ENCODE measurements at regions not wholly inside any gene's neighbourhood (a gene's known extent, or its start where the extent isn't known, plus 50 kb on each side); places are given as distances from the start of the nearest gene placed in this dataset.

DNA sequence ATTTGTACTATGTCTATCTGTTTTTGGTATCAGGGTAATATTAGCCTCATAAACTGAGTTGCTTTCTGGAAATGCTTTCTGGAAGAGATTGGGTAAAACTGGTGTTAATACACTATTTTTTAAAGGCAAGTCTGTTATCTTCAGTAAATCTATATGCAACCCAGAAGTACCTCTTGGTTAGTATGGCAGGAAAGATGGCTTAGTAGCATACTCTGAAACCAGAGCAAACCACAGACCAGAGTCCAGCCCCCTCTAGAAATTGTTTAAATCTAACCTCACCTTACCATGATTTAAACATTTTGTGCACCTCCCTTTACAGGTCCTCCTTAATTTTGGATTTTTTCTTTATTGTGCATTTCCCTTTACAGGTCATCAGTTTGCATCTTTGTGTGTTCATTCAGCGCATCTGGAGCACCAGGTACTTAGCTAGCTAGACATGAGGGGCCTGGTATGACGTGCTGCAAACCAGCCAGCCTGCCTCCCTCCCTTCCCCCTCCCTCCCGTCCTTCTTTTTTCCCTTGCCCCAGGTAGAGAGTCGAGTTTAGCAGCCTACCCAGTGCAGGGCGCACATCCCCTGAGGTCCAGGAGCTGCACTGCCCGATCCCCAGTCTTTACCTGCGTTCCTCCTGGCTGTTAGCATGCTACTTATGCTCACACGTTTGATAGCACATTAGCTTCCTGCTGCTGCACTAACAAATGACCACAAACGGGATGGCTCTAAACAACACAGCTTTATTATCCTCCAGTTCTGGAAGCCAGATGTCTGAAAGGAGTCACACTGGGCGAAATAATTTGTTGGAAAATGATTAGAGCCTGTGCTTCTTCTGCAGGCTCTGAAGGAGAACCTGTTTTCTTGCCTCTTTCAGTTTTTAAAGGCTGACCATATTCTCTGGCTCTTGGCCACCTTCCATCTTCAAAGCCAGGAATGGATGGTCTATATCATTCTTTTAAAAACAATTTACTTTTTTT is 299.9 kb upstream of the HABP2 start:
- no peak for FAIRE-seq
- no peak for DNase-seq (ENCODE audit: insufficient read length, low spot score)
- no peak for TF ChIP-seq POLR2A (IDR thresholded peaks at IDR 0.05; ENCODE audit: low read depth, low read length)
- no peak for TF ChIP-seq POLR2AphosphoS5 (IDR thresholded peaks at IDR 0.05; ENCODE audit: low read depth, low read length)
- TF ChIP-seq TAF1 (IDR thresholded peaks at IDR 0.05; ENCODE audit: low read depth, low read length) = no peak
- no peak for TF ChIP-seq PAX5 (IDR thresholded peaks at IDR 0.05; ENCODE audit: insufficient read depth, low read length, severe bottlenecking)
- TF ChIP-seq POU2F2 (IDR thresholded peaks at IDR 0.05; ENCODE audit: low read depth, low read length) = no peak
- TF ChIP-seq SPI1 (IDR thresholded peaks at IDR 0.05; ENCODE audit: low read depth, low read length) = no peak

DNA sequence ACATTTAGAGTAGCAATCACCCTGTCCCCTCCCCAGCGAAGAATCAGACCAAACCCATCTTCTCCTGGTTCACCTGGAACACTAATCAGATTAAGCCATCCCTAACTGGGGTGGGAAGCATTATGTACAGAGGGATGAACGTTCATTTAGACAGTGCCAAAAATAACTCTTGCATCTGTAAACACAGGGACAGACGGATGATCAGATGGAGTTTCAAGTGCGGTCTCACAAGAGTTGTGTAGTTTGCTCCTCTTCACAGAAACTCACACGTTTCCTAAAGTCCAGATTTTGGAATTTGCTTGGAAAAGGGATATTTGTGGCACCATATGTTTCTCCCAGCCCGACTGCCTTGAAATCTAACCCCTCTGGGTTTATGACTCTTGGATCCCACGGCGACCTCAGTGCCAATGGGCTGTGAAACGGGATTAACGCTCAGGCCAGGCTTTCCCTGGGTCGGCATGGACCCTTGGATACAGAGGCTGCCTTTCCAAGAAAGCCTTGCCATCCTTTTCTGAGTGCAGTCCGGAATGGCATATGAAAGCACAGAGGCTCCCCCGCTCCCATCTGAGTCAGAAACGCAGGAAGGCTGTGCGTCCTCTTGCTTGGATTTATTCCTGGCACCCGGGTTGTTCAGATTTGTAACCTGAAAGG is 293.2 kb upstream of the HABP2 start:
- no peak for FAIRE-seq
- TF ChIP-seq TAF1 (IDR thresholded peaks at IDR 0.05; ENCODE audit: low read depth, low read length) (no peak), SPI1 (IDR thresholded peaks at IDR 0.05; ENCODE audit: low read depth, low read length) (no peak), POLR2A (IDR thresholded peaks at IDR 0.05; ENCODE audit: low read depth, low read length) (no peak), PAX5 (IDR thresholded peaks at IDR 0.05; ENCODE audit: insufficient read depth, low read length, severe bottlenecking) (no peak), POLR2AphosphoS5 (IDR thresholded peaks at IDR 0.05; ENCODE audit: low read depth, low read length) (no peak), POU2F2 (IDR thresholded peaks at IDR 0.05; ENCODE audit: low read depth, low read length) (no peak)

DNA sequence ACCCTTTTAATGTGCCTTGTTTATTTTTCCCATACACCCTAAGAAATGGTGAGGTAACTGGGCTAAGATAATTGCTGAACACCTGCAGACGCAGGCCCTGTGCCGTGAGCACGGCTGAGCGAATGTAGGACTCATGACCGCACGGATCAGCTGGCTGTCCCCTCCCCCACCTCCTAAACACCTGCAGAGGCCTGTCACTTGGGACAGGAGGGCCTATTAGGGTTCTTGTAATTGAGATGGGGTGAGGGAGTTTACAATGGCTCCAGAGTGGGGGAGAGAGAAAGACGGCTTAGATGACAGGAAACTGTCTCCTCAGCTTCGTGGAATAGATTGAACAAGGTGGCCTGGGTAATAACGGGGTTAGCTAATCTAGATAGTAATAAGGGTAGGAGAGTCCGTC is 291.7 kb upstream of the HABP2 start:
- FAIRE-seq (no peak), DNase-seq (ENCODE audit: insufficient read length, low spot score) (no peak)
- TF ChIP-seq SPI1 (IDR thresholded peaks at IDR 0.05; ENCODE audit: low read depth, low read length) (no peak), POU2F2 (IDR thresholded peaks at IDR 0.05; ENCODE audit: low read depth, low read length) (no peak), POLR2A (IDR thresholded peaks at IDR 0.05; ENCODE audit: low read depth, low read length) (no peak), TAF1 (IDR thresholded peaks at IDR 0.05; ENCODE audit: low read depth, low read length) (no peak), POLR2AphosphoS5 (IDR thresholded peaks at IDR 0.05; ENCODE audit: low read depth, low read length) (no peak), PAX5 (IDR thresholded peaks at IDR 0.05; ENCODE audit: insufficient read depth, low read length, severe bottlenecking) (no peak)

More for the DNA sequence above, 293.2 kb upstream of the HABP2 start:
- DNase-seq (ENCODE audit: insufficient read length, low spot score) = no peak

DNA sequence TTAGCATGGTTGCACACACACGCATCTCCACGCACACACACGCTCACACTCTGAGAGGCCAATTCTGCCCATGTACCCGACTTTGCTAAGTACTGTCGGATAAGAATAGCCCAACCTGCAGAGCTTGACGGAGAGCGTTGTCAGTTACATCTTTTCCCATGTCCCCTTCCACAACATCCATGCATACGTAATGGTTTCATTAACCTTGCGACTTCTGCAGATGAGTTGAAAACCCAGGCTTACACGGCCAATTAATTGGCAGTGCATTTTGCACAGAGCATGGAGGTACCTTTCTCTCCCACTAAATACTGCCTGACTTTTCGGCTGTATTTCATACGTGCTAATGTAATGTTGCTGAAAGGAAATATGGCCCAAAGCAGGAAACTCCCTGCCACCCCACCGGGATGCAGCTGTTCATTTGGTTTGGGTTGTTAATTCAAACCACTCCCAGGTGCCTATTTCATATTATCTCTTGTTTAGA is 291.2 kb upstream of the HABP2 start:
- FAIRE-seq (no peak), DNase-seq (ENCODE audit: insufficient read length, low spot score) (no peak)
- TF ChIP-seq PAX5 (IDR thresholded peaks at IDR 0.05; ENCODE audit: insufficient read depth, low read length, severe bottlenecking) (no peak), POLR2AphosphoS5 (IDR thresholded peaks at IDR 0.05; ENCODE audit: low read depth, low read length) (no peak), POU2F2 (IDR thresholded peaks at IDR 0.05; ENCODE audit: low read depth, low read length) (no peak), POLR2A (IDR thresholded peaks at IDR 0.05; ENCODE audit: low read depth, low read length) (no peak), SPI1 (IDR thresholded peaks at IDR 0.05; ENCODE audit: low read depth, low read length) (no peak), TAF1 (IDR thresholded peaks at IDR 0.05; ENCODE audit: low read depth, low read length) (no peak)

DNA sequence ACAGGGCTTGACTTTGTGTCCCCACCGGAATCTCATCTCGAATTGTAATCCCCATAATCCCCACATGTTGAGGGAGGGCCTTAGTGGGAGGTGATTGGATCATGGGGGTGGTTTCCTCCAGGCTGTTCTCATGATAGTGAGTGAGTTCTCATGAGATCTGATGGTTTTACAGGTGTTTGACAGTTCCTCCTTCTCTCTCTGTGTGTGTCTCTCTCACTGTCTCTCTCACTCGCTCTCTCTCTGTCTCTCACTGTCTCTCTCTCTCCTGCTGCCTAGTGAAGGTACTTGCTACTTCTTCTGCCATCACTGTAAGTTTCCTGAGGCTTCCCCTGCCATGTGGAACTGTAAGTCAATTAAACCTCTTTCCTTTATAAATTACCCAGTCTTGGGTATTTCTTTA is 289.8 kb upstream of the HABP2 start:
- FAIRE-seq (no peak), DNase-seq (ENCODE audit: insufficient read length, low spot score) (no peak)
- no peak for TF ChIP-seq POLR2AphosphoS5 (IDR thresholded peaks at IDR 0.05; ENCODE audit: low read depth, low read length)
- TF ChIP-seq TAF1 (IDR thresholded peaks at IDR 0.05; ENCODE audit: low read depth, low read length) = no peak
- no peak for TF ChIP-seq POLR2A (IDR thresholded peaks at IDR 0.05; ENCODE audit: low read depth, low read length)
- no peak for TF ChIP-seq POU2F2 (IDR thresholded peaks at IDR 0.05; ENCODE audit: low read depth, low read length)
- no peak for TF ChIP-seq PAX5 (IDR thresholded peaks at IDR 0.05; ENCODE audit: insufficient read depth, low read length, severe bottlenecking)
- no peak for TF ChIP-seq SPI1 (IDR thresholded peaks at IDR 0.05; ENCODE audit: low read depth, low read length)

GRCh38 chr10:113264333-113265131 is 288.3 kb upstream of the HABP2 start:
- TF ChIP-seq POLR2AphosphoS5 (IDR thresholded peaks at IDR 0.05; ENCODE audit: low read depth, low read length) (no peak), PAX5 (IDR thresholded peaks at IDR 0.05; ENCODE audit: insufficient read depth, low read length, severe bottlenecking) (no peak), SPI1 (IDR thresholded peaks at IDR 0.05; ENCODE audit: low read depth, low read length) (no peak), POLR2A (IDR thresholded peaks at IDR 0.05; ENCODE audit: low read depth, low read length) (no peak)
- DNase-seq (ENCODE audit: insufficient read length, low spot score) (no peak), FAIRE-seq (no peak)

GRCh38 chr10:113266147-113266546 is 286.7 kb upstream of the HABP2 start:
- TF ChIP-seq POLR2AphosphoS5 (IDR thresholded peaks at IDR 0.05; ENCODE audit: low read depth, low read length) (no peak), SPI1 (IDR thresholded peaks at IDR 0.05; ENCODE audit: low read depth, low read length) (no peak), TAF1 (IDR thresholded peaks at IDR 0.05; ENCODE audit: low read depth, low read length) (no peak), PAX5 (IDR thresholded peaks at IDR 0.05; ENCODE audit: insufficient read depth, low read length, severe bottlenecking) (no peak), POLR2A (IDR thresholded peaks at IDR 0.05; ENCODE audit: low read depth, low read length) (no peak), POU2F2 (IDR thresholded peaks at IDR 0.05; ENCODE audit: low read depth, low read length) (no peak)
- no peak for FAIRE-seq
- DNase-seq (ENCODE audit: insufficient read length, low spot score) = no peak

GRCh38 chr10:113267619-113268562 is 285.0 kb upstream of the HABP2 start:
- FAIRE-seq (no peak), DNase-seq (ENCODE audit: insufficient read length, low spot score) (no peak)
- TF ChIP-seq PAX5 (IDR thresholded peaks at IDR 0.05; ENCODE audit: insufficient read depth, low read length, severe bottlenecking) = no peak
- TF ChIP-seq POU2F2 (IDR thresholded peaks at IDR 0.05; ENCODE audit: low read depth, low read length) = no peak
- TF ChIP-seq TAF1 (IDR thresholded peaks at IDR 0.05; ENCODE audit: low read depth, low read length) = no peak
- TF ChIP-seq POLR2A (IDR thresholded peaks at IDR 0.05; ENCODE audit: low read depth, low read length) = no peak
- no peak for TF ChIP-seq POLR2AphosphoS5 (IDR thresholded peaks at IDR 0.05; ENCODE audit: low read depth, low read length)
- TF ChIP-seq SPI1 (IDR thresholded peaks at IDR 0.05; ENCODE audit: low read depth, low read length) = no peak

All from GM12891 (cell line).